CD4-positive, CD25-positive, alpha-beta regulatory T cell (primary cell): ENCODE measurements at regions not wholly inside any gene's neighbourhood (a gene's known extent, or its start where the extent isn't known, plus 50 kb on each side); places are given as distances from the start of the nearest gene placed in this dataset.

ENCODE experiments used
- ATAC-seq, 2 donors: fragments of 150-1000 bp; cut with Tn5 transposase; one replicate each; pipeline ENCODE4 v1.10.0; 2021; ENCODE audit warnings: low read depth in 2 of 2, moderate number of reproducible peaks in 2 of 2, moderate library complexity in 1 of 2
- DNase-seq, 3 donors: peaks; one replicate each; pipeline versions ENCODE4 v3.0.0 to v3.0.0-alpha.2; 2012 to 2022; ENCODE audit warnings: mixed read lengths in 1 of 3
- H3K27ac ChIP-seq: one replicate; pipeline ENCODE4 v1.7.0; 2013; ENCODE audit warnings: mild to moderate bottlenecking, low read length; ENCODE audit not compliant: insufficient read depth, poor library complexity, severe bottlenecking
- H3K27me3 ChIP-seq: one replicate; pipeline ENCODE4 v1.7.0; 2013; ENCODE audit warnings: low read length; ENCODE audit not compliant: control insufficient read depth, insufficient read depth
- H3K36me3 ChIP-seq: one replicate; pipeline ENCODE4 v1.7.0; 2013; ENCODE audit warnings: mild to moderate bottlenecking, low read length, moderate library complexity; ENCODE audit not compliant: control insufficient read depth, insufficient read depth
- H3K4me1 ChIP-seq: 2 replicates; pipeline ENCODE4 v1.7.0; 2013; ENCODE audit warnings: mild to moderate bottlenecking, low read length; ENCODE audit not compliant: insufficient read depth, control insufficient read depth, poor library complexity, severe bottlenecking
- H3K4me3 ChIP-seq: one replicate; pipeline ENCODE4 v1.7.0; 2013; ENCODE audit warnings: low read depth, mild to moderate bottlenecking, low read length, moderate library complexity
- H3K9me3 ChIP-seq, 2 experiments: 1 replicate in 1 of 2; 2 replicates in 1 of 2; pipeline ENCODE4 v1.7.0; 2013; ENCODE audit warnings: low read length in 2 of 2, mild to moderate bottlenecking in 1 of 2, moderate library complexity in 1 of 2; ENCODE audit not compliant: control insufficient read depth in 2 of 2
- H3K27ac Mint-ChIP-seq, 3 donors: one replicate each; pipeline ENCODE4 v1.8.0; 2020 to 2022; ENCODE audit warnings: mild to moderate bottlenecking in 3 of 3, mixed read lengths in 3 of 3, moderate library complexity in 2 of 3
- H3K27me3 Mint-ChIP-seq: one replicate; pipeline ENCODE4 v1.8.0; 2022; ENCODE audit warnings: mild to moderate bottlenecking, mixed read lengths
- H3K36me3 Mint-ChIP-seq: one replicate; pipeline ENCODE4 v1.8.0; 2020; ENCODE audit warnings: mixed read lengths
- H3K4me1 Mint-ChIP-seq, 4 donors: one replicate each; pipeline ENCODE4 v1.8.0; 2020 to 2022; ENCODE audit warnings: mixed read lengths in 4 of 4, mild to moderate bottlenecking in 1 of 4
- H3K4me3 Mint-ChIP-seq, 4 donors: one replicate each; pipeline ENCODE4 v1.8.0; 2020 to 2022; ENCODE audit warnings: mild to moderate bottlenecking in 4 of 4, mixed read lengths in 4 of 4, moderate library complexity in 3 of 4
- H3K9me3 Mint-ChIP-seq, 7 donors: one replicate each; pipeline ENCODE4 v1.8.0; 2020 to 2022; ENCODE audit warnings: mixed read lengths in 7 of 7, mild to moderate bottlenecking in 3 of 7, moderate library complexity in 2 of 7

- Histone ChIP-seq H3K27me3 (no peaks in the 10 kb centered on the region), H3K4me3 (no peak overlapping the region), H3K9me3 (no peaks in the 10 kb centered on the region), H3K36me3 (no peaks in the 10 kb centered on the region), H3K4me1 (no peaks in the 10 kb centered on the region), H3K27ac (no peak overlapping the region)
- no peak overlapping the region for H3K4me3 Mint-ChIP-seq
- no peaks in the 10 kb centered on the region for H3K4me1 Mint-ChIP-seq
- no peak overlapping the region for H3K27ac Mint-ChIP-seq
- no peak for ATAC-seq
- H3K36me3 Mint-ChIP-seq = no peaks in the 10 kb centered on the region
- peaks cover 2 to 12% (median 6%) of the 10 kb centered on the region in 7 donors for H3K9me3 Mint-ChIP-seq
- H3K27me3 Mint-ChIP-seq = no peaks in the 10 kb centered on the region
- no peak for DNase-seq
Observed at GRCh38 chr10:105540381-105540780, 899.3 kb downstream of the SORCS3 start.

GRCh38 chr10:105538874-105539273, 897.8 kb downstream of the SORCS3 start:
- no peak for ATAC-seq

GRCh38 chr10:105535478-105535877, 894.4 kb downstream of the SORCS3 start:
- H3K4me3 Mint-ChIP-seq = no peak overlapping the region
- H3K36me3 ChIP-seq = no peaks in the 10 kb centered on the region
- no peaks in the 10 kb centered on the region for H3K9me3 ChIP-seq
- H3K4me1 ChIP-seq = no peaks in the 10 kb centered on the region
- no peaks in the 10 kb centered on the region for H3K27me3 Mint-ChIP-seq
- ATAC-seq = no peak
- H3K4me3 ChIP-seq = no peak overlapping the region
- peaks cover 0 to 14% (median 9%) of the 10 kb centered on the region in 7 donors for H3K9me3 Mint-ChIP-seq
- H3K27me3 ChIP-seq = no peaks in the 10 kb centered on the region
- H3K27ac ChIP-seq = no peak overlapping the region
- no peaks in the 10 kb centered on the region for H3K4me1 Mint-ChIP-seq
- DNase-seq = no peak
- no peak overlapping the region for H3K27ac Mint-ChIP-seq
- H3K36me3 Mint-ChIP-seq = no peaks in the 10 kb centered on the region

More at GRCh38 chr10:105538874-105539273, 897.8 kb downstream of the SORCS3 start:
- Histone ChIP-seq H3K27me3 (no peaks in the 10 kb centered on the region), H3K4me3 (no peak overlapping the region), H3K4me1 (no peaks in the 10 kb centered on the region), H3K9me3 (no peaks in the 10 kb centered on the region), H3K36me3 (no peaks in the 10 kb centered on the region), H3K27ac (no peak overlapping the region)
- Mint-ChIP-seq H3K4me1 (no peaks in the 10 kb centered on the region), H3K9me3 (peaks cover 0 to 11% (median 6%) of the 10 kb centered on the region in 7 donors), H3K4me3 (no peak overlapping the region), H3K36me3 (no peaks in the 10 kb centered on the region), H3K27me3 (no peaks in the 10 kb centered on the region), H3K27ac (no peak overlapping the region)
- DNase-seq = no peak

DNA sequence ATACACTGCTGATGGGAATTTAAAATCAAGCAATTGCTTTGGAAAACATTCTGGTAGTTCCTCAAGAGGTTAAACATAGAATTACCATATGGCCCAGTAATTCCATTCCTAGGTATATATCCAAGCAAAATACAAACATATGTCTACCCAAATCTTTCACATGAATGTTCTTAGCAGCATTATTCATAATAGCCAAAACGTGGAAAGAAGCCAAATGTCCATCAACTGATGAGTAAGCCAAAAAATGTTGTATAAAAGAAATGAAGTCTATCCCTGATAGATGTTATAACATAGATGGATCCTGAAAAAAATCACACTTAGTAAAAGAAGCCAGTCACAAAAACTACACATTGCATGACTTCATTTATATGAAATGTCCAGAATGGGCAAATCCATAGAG, 893.0 kb downstream of the SORCS3 start:
- Mint-ChIP-seq H3K9me3 (peaks cover 0 to 14% (median 6%) of the 10 kb centered on the region in 7 donors), H3K36me3 (no peaks in the 10 kb centered on the region), H3K4me3 (no peak overlapping the region), H3K4me1 (no peaks in the 10 kb centered on the region), H3K27me3 (no peaks in the 10 kb centered on the region), H3K27ac (no peak overlapping the region)
- H3K36me3 ChIP-seq = no peaks in the 10 kb centered on the region
- DNase-seq (no peak), ATAC-seq (no peak)
- H3K4me3 ChIP-seq = no peak overlapping the region
- H3K27me3 ChIP-seq = no peaks in the 10 kb centered on the region
- H3K27ac ChIP-seq = no peak overlapping the region
- no peaks in the 10 kb centered on the region for H3K4me1 ChIP-seq
- no peaks in the 10 kb centered on the region for H3K9me3 ChIP-seq

DNA sequence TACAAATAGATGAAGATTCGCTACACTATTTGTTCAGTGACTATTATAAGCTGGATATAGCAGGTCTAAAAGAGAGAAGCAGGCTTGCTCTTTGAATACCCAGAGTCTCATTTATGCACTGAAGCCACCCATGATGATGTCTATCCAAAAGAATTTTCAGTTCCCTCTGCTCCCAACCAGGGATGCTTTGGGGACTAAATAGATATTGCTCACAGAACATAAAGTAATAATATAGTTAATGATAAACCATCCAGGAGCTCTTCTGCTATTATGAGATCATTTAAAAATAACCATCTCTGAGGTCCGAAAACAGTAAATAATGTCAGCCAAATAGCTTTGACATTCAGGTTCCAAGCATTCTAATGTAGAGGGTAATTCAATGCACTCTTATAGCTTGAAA, 875.4 kb downstream of the SORCS3 start:
- DNase-seq (no peak), ATAC-seq (no peak)
- H3K4me3 ChIP-seq = no peak overlapping the region
- Mint-ChIP-seq H3K27ac (no peak overlapping the region), H3K36me3 (no peaks in the 10 kb centered on the region), H3K4me1 (no peaks in the 10 kb centered on the region), H3K4me3 (no peak overlapping the region), H3K27me3 (no peaks in the 10 kb centered on the region), H3K9me3 (peaks cover 0 to 12% (median 2%) of the 10 kb centered on the region in 7 donors)
- no peaks in the 10 kb centered on the region for H3K4me1 ChIP-seq
- no peaks in the 10 kb centered on the region for H3K9me3 ChIP-seq
- no peaks in the 10 kb centered on the region for H3K36me3 ChIP-seq
- H3K27me3 ChIP-seq = no peaks in the 10 kb centered on the region
- no peak overlapping the region for H3K27ac ChIP-seq

DNA sequence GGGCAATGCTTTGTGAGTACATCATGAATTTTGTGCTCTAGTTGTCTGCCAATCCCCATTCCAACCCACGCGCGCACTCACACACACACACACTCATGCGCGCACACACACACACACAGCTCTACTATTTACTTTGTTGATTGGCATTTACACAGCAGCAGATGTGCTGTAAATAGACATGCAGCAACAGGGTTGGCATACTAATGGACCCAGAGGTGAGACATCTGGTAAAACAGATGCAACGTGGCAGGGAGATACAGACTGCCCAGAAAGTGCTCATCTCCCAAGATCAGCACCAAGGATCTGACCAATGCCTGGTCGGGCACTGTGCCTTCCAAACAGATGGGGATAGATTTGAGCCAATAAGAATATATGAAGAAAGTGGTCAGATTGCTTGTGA, 873.0 kb downstream of the SORCS3 start:
- Histone ChIP-seq H3K27me3 (no peaks in the 10 kb centered on the region), H3K27ac (no peak overlapping the region), H3K36me3 (no peaks in the 10 kb centered on the region), H3K4me1 (no peaks in the 10 kb centered on the region), H3K9me3 (no peaks in the 10 kb centered on the region), H3K4me3 (no peak overlapping the region)
- Mint-ChIP-seq H3K4me1 (no peaks in the 10 kb centered on the region), H3K27ac (no peak overlapping the region), H3K4me3 (no peak overlapping the region), H3K36me3 (no peaks in the 10 kb centered on the region), H3K27me3 (no peaks in the 10 kb centered on the region), H3K9me3 (peaks cover 0 to 13% (median 4%) of the 10 kb centered on the region in 7 donors)
- DNase-seq (no peak), ATAC-seq (no peak)

DNA sequence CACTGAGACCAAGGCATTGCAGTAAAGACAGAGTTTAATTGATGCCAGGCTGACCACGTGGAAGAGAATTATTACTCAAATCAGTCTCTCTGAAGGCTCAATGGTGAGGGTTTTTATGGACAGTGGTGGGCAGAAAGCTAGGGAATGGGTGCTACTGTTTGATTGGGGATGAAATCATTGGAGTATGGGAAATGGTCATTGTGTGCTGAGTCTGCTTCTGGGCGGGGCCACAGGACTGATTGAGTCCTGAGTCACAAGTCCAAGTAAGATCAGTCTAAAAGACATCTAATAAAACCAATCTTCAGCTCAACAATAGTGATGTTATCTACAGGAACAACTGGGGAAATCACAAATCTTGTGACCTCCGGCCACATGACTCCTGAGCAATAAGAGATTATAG, 868.4 kb downstream of the SORCS3 start:
- Histone ChIP-seq H3K36me3 (no peaks in the 10 kb centered on the region), H3K4me1 (no peaks in the 10 kb centered on the region), H3K27me3 (no peaks in the 10 kb centered on the region), H3K9me3 (no peaks in the 10 kb centered on the region), H3K4me3 (no peak overlapping the region), H3K27ac (no peak overlapping the region)
- no peak for DNase-seq
- Mint-ChIP-seq H3K9me3 (peaks cover 0 to 7% (median 4%) of the 10 kb centered on the region in 7 donors), H3K27me3 (peaks cover 5% of the 10 kb centered on the region), H3K4me1 (no peaks in the 10 kb centered on the region), H3K27ac (no peak overlapping the region), H3K36me3 (no peaks in the 10 kb centered on the region), H3K4me3 (no peak overlapping the region)
- no peak for ATAC-seq

DNA sequence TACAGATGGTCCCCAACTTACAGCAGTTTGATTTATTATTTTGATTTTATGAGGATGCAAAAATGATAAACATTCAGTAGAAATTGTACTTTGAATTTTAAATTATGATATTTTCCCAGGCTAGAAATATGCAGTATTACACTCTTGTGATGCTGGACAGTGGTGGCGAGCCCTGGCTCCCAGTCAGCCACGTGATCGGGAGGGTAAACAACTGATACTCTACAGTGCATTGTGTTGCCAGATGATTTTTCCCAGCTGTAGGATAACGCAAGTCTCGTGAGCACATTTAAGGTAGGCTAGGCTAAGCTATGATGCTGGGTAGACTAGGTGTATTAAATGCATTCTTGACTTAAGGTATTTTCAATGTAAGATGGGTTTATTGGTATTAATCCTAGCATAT, 865.2 kb downstream of the SORCS3 start:
- no peak overlapping the region for H3K27ac ChIP-seq
- H3K4me1 Mint-ChIP-seq = no peaks in the 10 kb centered on the region
- H3K4me1 ChIP-seq = no peaks in the 10 kb centered on the region
- no peak for ATAC-seq
- peaks cover 5% of the 10 kb centered on the region for H3K27me3 Mint-ChIP-seq
- no peak overlapping the region for H3K27ac Mint-ChIP-seq
- H3K4me3 ChIP-seq = no peak overlapping the region
- DNase-seq = no peak
- H3K36me3 ChIP-seq = no peaks in the 10 kb centered on the region
- H3K9me3 ChIP-seq = no peaks in the 10 kb centered on the region
- no peaks in the 10 kb centered on the region for H3K27me3 ChIP-seq
- H3K36me3 Mint-ChIP-seq = no peaks in the 10 kb centered on the region
- peaks cover 0 to 6% (median 2%) of the 10 kb centered on the region in 7 donors for H3K9me3 Mint-ChIP-seq
- no peak overlapping the region for H3K4me3 Mint-ChIP-seq
